Psoas muscle (tissue), 7 donors: ENCODE measurements at regions not wholly inside any gene's neighbourhood (a gene's known extent, or its start where the extent isn't known, plus 50 kb on each side); places are given as distances from the start of the nearest gene placed in this dataset.

Source experiments
- ATAC-seq, 4 donors: fragments of 200-7000 bp; cut with Tn5 transposase; one replicate each; pipeline ENCODE4 v1.9.1; 2020; ENCODE audit warnings: moderate library complexity in 3 of 4, mild to moderate bottlenecking in 2 of 4
- DNase-seq, 2 donors: peaks; one replicate each; pipeline ENCODE4 v3.0.0-alpha.2; 2020
- H3K27ac ChIP-seq: fragments of 200-600 bp; one replicate; pipeline ENCODE4 v1.8.0; 2022
- H3K27me3 ChIP-seq, 3 donors: fragments of 200-600 bp in 1 of 3; one replicate each; pipeline versions ENCODE4 v1.6.1 to v1.8.0; 2013 to 2022; ENCODE audit warnings: low read length in 2 of 3, mild to moderate bottlenecking in 2 of 3, moderate library complexity in 1 of 3; ENCODE audit not compliant: insufficient read depth in 3 of 3
- H3K36me3 ChIP-seq, 2 donors: fragments of 200-600 bp in 1 of 2; one replicate each; pipeline versions ENCODE4 v1.6.1 to v1.8.0; 2013 to 2022; ENCODE audit warnings: low read depth in 1 of 2, mild to moderate bottlenecking in 1 of 2, moderate library complexity in 1 of 2; ENCODE audit not compliant: insufficient read depth in 1 of 2
- H3K4me1 ChIP-seq: fragments of 200-600 bp; one replicate; pipeline ENCODE4 v1.8.0; 2022
- H3K4me3 ChIP-seq: fragments of 200-600 bp; one replicate; pipeline ENCODE4 v1.8.0; 2022; ENCODE audit warnings: mild to moderate bottlenecking
- H3K9me3 ChIP-seq: fragments of 200-600 bp; one replicate; pipeline ENCODE4 v1.8.0; 2022
- WGBS, 3 donors: extraction: QIAGEN DNeasy Blood & Tissue Kit; methylation state at CpG; one replicate each; pipeline versions ENCODE4 v1.1.6 to v1.1.7; 2013; 5-methylcytosine and 5-hydroxymethylcytosine counted together
- intact Hi-C, 2 donors: fragments of 100-400 bp; cut with DNase I; formaldehyde crosslinking; loops; one replicate each; pipeline versions ENCODE4 v1.11.0 to v1.14.2; 2022
- TF ChIP-seq, protein P1 (sequence below): fragments of 200-600 bp; IDR thresholded peaks from one replicate; pipeline ENCODE4 v1.8.0; 2022; ENCODE audit warnings: antibody characterized with exemption
- donor health status: healthy with polysubstance abuse.
- donor health status: DM: no; HTN: no; CAD: no; lungs with moderate emphysema.
- donor health status: Bipolar disorder and iron deficiency.
- donor health status: healthy.
- donor health status: DM: yes; HTN: yes; CAD: no.
- donor health status: DM: no; HTN: no; CAD: no.
- donor health status: DM: yes; HTN: yes; CAD: no.

DNA sequence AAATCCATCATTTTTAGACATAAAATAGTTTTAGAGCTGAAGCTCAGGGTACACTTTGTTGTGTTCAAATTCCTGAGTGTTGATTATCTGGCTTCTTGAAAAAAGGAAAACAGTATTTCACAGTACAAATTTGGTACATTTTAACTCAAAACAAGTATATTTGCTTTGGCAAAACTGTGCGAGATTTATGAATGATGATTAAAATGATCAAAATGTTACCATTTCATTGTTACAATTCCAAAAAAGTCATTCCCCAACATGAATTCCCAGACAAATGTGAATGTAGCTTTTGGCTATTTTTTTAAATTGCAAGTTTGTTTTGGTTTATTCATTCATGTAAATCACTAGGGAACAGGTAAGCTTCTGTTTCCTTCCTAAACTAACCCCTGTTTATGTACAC, 347.4 kb upstream of the DCBLD2 start:
- no peaks in the 10 kb centered on the region for H3K9me3 ChIP-seq
- H3K4me1 ChIP-seq = no peaks in the 10 kb centered on the region
- no peak overlapping the region for H3K27ac ChIP-seq
- intact Hi-C loops = no loop called here
- no peak overlapping the region for H3K4me3 ChIP-seq
- WGBS, 3 donors = 60 to 79% (median 66%) methylated on average over 1 of the region's 1 CpG
- H3K27me3 ChIP-seq = no peaks in the 10 kb centered on the region
- TF ChIP-seq, protein P1, sequence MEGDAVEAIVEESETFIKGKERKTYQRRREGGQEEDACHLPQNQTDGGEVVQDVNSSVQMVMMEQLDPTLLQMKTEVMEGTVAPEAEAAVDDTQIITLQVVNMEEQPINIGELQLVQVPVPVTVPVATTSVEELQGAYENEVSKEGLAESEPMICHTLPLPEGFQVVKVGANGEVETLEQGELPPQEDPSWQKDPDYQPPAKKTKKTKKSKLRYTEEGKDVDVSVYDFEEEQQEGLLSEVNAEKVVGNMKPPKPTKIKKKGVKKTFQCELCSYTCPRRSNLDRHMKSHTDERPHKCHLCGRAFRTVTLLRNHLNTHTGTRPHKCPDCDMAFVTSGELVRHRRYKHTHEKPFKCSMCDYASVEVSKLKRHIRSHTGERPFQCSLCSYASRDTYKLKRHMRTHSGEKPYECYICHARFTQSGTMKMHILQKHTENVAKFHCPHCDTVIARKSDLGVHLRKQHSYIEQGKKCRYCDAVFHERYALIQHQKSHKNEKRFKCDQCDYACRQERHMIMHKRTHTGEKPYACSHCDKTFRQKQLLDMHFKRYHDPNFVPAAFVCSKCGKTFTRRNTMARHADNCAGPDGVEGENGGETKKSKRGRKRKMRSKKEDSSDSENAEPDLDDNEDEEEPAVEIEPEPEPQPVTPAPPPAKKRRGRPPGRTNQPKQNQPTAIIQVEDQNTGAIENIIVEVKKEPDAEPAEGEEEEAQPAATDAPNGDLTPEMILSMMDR = no peak
- H3K36me3 ChIP-seq = no peaks in the 10 kb centered on the region
- ATAC-seq = no peak
- no peak for DNase-seq

DNA sequence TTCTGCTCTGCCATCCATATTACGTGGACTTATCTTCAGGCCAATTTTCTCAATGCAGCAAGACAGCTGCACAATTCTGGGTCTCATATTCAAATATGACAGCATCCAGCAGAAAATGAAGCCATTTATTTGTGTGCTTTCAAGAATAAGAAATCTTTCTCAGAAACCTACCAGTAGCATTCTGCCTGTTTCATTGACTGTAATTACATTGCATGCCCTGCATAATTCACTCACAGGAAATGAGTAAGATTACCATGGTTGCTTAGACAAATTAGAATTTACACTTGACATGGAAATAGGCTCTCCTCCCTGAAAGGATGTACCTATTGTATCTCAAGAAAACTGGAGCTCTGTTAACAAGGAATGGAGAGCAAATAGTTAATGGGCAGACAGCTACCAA, 346.6 kb upstream of the DCBLD2 start:
- TF ChIP-seq, protein P1 = no peak
- H3K9me3 ChIP-seq = no peaks in the 10 kb centered on the region
- no peak overlapping the region for H3K4me3 ChIP-seq
- H3K4me1 ChIP-seq = no peaks in the 10 kb centered on the region
- no peaks in the 10 kb centered on the region for H3K27me3 ChIP-seq
- no peak overlapping the region for H3K27ac ChIP-seq
- DNase-seq = no peak
- ATAC-seq = no peak
- no peaks in the 10 kb centered on the region for H3K36me3 ChIP-seq
- intact Hi-C loops = no loop called here
- WGBS, 3 donors = 30 to 63% (median 40%) methylated on average over 1 of the region's 1 CpG

DNA sequence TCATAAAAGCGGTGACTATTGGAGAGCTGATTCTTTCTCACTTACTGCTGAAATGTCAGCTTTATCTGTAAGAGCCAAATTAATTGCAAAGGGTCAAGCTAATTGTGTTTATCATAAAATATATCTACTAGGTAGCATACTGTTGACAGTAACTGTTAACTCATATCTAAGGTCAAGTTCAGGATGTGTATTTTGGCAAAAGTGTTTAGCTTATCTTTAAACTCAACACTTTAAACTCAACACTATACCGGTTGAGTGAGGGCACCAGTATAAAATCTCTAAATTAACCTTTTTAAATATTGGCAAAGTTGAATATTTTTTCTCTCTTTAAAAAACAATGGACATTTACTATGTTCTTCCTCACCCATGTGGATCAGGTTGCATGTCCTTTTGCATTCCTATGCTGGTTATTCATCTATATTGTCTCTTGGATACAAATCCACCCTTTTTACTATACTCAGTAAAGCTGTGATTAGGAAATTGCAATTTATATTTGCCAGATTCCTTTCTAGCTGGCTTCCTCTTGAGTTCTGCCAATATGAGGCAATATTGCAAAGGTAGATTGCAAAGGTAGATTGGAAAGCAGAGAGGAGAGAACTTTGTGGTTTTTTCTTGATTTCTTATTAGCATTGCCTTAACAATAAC, 344.6 kb upstream of the DCBLD2 start:
- no peaks in the 10 kb centered on the region for H3K36me3 ChIP-seq
- no peak for DNase-seq
- no peak for ATAC-seq
- no peak overlapping the region for H3K27ac ChIP-seq
- H3K4me1 ChIP-seq = no peaks in the 10 kb centered on the region
- TF ChIP-seq, protein P1 = no peak
- WGBS, 3 donors = 75 to 87% (median 85%) methylated on average over 2 of the region's 2 CpGs
- H3K4me3 ChIP-seq = no peak overlapping the region
- intact Hi-C loops = no loop called here
- no peaks in the 10 kb centered on the region for H3K9me3 ChIP-seq
- H3K27me3 ChIP-seq = no peaks in the 10 kb centered on the region

DNA sequence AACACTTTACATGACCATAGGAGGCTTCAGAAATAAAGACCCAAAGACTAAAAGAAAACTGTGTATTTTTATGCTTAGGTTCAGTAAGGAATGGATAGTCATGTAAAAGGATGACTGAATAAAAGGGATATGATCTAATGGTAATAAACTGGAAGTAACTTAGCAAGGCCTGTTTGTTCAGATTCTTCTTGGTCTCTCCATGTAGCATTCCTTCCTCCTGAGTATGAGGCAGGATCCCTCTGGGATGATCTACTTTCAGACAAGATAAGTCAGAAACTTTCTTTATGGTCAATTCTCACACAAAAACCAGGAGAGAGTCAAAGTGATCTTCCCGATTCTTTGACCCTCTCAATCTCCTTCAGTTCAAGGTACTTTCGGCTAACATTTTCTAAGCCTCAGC, 340.8 kb upstream of the DCBLD2 start:
- Histone ChIP-seq H3K36me3 (no peaks in the 10 kb centered on the region), H3K4me3 (no peak overlapping the region), H3K4me1 (no peaks in the 10 kb centered on the region), H3K27me3 (no peaks in the 10 kb centered on the region), H3K9me3 (no peaks in the 10 kb centered on the region), H3K27ac (no peak overlapping the region)
- no peak for DNase-seq
- WGBS, 3 donors = 92 to 97% (median 94%) methylated on average over 2 of the region's 2 CpGs
- ATAC-seq = no peak
- TF ChIP-seq, protein P1 = no peak
- intact Hi-C loops = no loop called here

DNA sequence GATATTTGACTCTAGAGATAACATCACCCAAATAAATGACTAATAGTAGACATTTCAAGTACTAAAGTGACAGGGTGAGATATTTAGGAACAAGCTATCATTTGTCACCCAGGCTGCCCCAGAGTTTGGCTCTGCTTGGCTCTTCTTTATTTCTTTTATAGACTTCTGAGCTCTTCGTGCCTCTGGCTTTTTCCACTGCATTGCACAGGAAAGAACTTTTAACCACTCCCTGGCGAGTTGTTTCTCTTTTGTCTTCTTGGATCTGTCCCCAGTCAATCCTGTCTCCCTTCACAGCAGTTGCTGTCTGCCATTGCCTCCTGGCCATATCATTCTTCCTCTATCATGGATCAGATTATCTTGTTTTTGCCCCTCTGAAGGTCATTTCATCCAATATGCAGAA, 339.2 kb upstream of the DCBLD2 start:
- H3K27me3 ChIP-seq = no peaks in the 10 kb centered on the region
- H3K36me3 ChIP-seq = no peaks in the 10 kb centered on the region
- TF ChIP-seq, protein P1 = no peak
- no peaks in the 10 kb centered on the region for H3K4me1 ChIP-seq
- DNase-seq (no peak), ATAC-seq (no peak)
- no peaks in the 10 kb centered on the region for H3K9me3 ChIP-seq
- H3K4me3 ChIP-seq = no peak overlapping the region
- intact Hi-C loops = no loop called here
- H3K27ac ChIP-seq = no peak overlapping the region
- 26 to 27% (median 26%) methylated on average over 2 of the region's 2 CpGs for WGBS, 3 donors
